B cell (primary cell): ENCODE measurements at regions not wholly inside any gene's neighbourhood (a gene's known extent, or its start where the extent isn't known, plus 50 kb on each side); places are given as distances from the start of the nearest gene placed in this dataset.

Source experiments
- ATAC-seq: fragments of 200-7000 bp; cut with Tn5 transposase; one replicate; pipeline ENCODE4 v1.10.0; 2021; ENCODE audit warnings: low read depth, mild to moderate bottlenecking, moderate number of reproducible peaks, moderate library complexity
- CTCF ChIA-PET: fragments of 350-600 bp; sonication (Branson Sonifier 250); formaldehyde crosslinking; loops from one replicate; lab custom pipeline; 2021; ENCODE audit warnings: antibody characterized with exemption, inconsistent platforms; lab: Charles Lee
- POLR2A ChIA-PET: fragments of 350-600 bp; sonication (Branson Sonifier 250); formaldehyde crosslinking; loops from one replicate; lab custom pipeline; 2021; ENCODE audit warnings: antibody characterized with exemption; lab: Charles Lee
- DNase-seq: peaks from one replicate; pipeline ENCODE4 v3.0.0; 2013
- H2AFZ ChIP-seq: 2 replicates; pipeline ENCODE4 v1.6.1; 2012; ENCODE audit warnings: mild to moderate bottlenecking, low read depth, low read length; ENCODE audit not compliant: insufficient read depth, poor library complexity, severe bottlenecking
- H3K27ac ChIP-seq, 2 donors: 1 replicate in 1 of 2; 2 replicates in 1 of 2; pipeline ENCODE4 v1.5.1; 2012 to 2013; ENCODE audit warnings: low read length in 2 of 2, mild to moderate bottlenecking in 2 of 2, moderate library complexity in 1 of 2
- H3K27me3 ChIP-seq, 4 experiments: fragments of 200-600 bp in 1 of 4; sonication (generic) in 1 of 4; replicated peaks in 1 of 4; 1 replicate in 2 of 4; 2 replicates in 2 of 4; pipeline versions ENCODE4 v1.6.1 to v1.7.0; 2013 to 2016; ENCODE audit warnings: low read length in 3 of 4, mild to moderate bottlenecking in 2 of 4, mixed read lengths in 1 of 4, moderate library complexity in 1 of 4; ENCODE audit not compliant: insufficient read depth in 4 of 4, control insufficient read depth in 3 of 4; ENCODE audit errors: control extremely low read depth in 1 of 4
- H3K36me3 ChIP-seq, 2 experiments: replicated peaks in 1 of 2; 1 replicate in 1 of 2; 2 replicates in 1 of 2; pipeline versions ENCODE4 v1.6.1 to v1.7.1; 2013; ENCODE audit warnings: low read length in 1 of 2; ENCODE audit not compliant: insufficient read depth in 2 of 2, control insufficient read depth in 1 of 2; ENCODE audit errors: control extremely low read depth in 1 of 2, extremely low read depth in 1 of 2
- H3K4me1 ChIP-seq, 2 donors: fragments of 200-600 bp in 1 of 2; sonication (generic) in 1 of 2; 1 replicate in 1 of 2; 2 replicates in 1 of 2; pipeline versions ENCODE4 v1.5.1 to v1.6.1; 2013 to 2017; ENCODE audit warnings: low read length in 2 of 2; ENCODE audit not compliant: control insufficient read depth in 2 of 2, insufficient read depth in 2 of 2
- H3K4me2 ChIP-seq: replicated peaks from 2 replicates; pipeline ENCODE3; 2012; ENCODE audit warnings: mild to moderate bottlenecking, low read depth, low read length; ENCODE audit not compliant: poor library complexity, severe bottlenecking
- H3K4me3 ChIP-seq, 5 experiments: fragments of 200-600 bp in 1 of 5; sonication (generic) in 1 of 5; 1 replicate in 3 of 5; 2 replicates in 2 of 5; pipeline versions ENCODE4 v1.5.1 to v1.7.0; 2011 to 2016; ENCODE audit warnings: low read length in 4 of 5, mild to moderate bottlenecking in 4 of 5, low read depth in 2 of 5, control low read depth in 1 of 5, moderate library complexity in 1 of 5; ENCODE audit not compliant: insufficient read depth in 1 of 5; ENCODE audit errors: control extremely low read depth in 1 of 5, extremely low read depth in 1 of 5
- H3K79me2 ChIP-seq: fragments of 200-600 bp; sonication (generic); one replicate; pipeline ENCODE4 v1.6.0; 2016; ENCODE audit warnings: low read length; ENCODE audit not compliant: control insufficient read depth, insufficient read depth
- H3K9ac ChIP-seq: fragments of 200-600 bp; sonication (generic); 2 replicates; pipeline ENCODE4 v1.6.1; 2017; ENCODE audit warnings: mild to moderate bottlenecking, low read length, moderate library complexity
- H3K9me3 ChIP-seq, 3 donors: one replicate each; pipeline versions ENCODE4 v1.6.1 to v1.7.1; 2013; ENCODE audit warnings: low read length in 2 of 3; ENCODE audit not compliant: control insufficient read depth in 2 of 3, insufficient read depth in 1 of 3; ENCODE audit errors: control extremely low read depth in 1 of 3
- H4K20me1 ChIP-seq: 2 replicates; pipeline ENCODE4 v1.6.0; 2012; ENCODE audit warnings: mild to moderate bottlenecking, low read length; ENCODE audit not compliant: insufficient read depth, control insufficient read depth, poor library complexity, severe bottlenecking
- H3K27ac Mint-ChIP-seq: one replicate; pipeline ENCODE4 v1.8.0; 2021; ENCODE audit warnings: mixed read lengths
- H3K27me3 Mint-ChIP-seq: one replicate; pipeline ENCODE4 v1.8.0; 2021; ENCODE audit warnings: mixed read lengths
- H3K4me1 Mint-ChIP-seq: one replicate; pipeline ENCODE4 v1.8.0; 2021; ENCODE audit warnings: mixed read lengths
- H3K4me3 Mint-ChIP-seq: one replicate; pipeline ENCODE4 v1.8.0; 2021; ENCODE audit warnings: mixed read lengths
- H3K9me3 Mint-ChIP-seq: one replicate; pipeline ENCODE4 v1.8.0; 2022; ENCODE audit warnings: mixed read lengths; ENCODE audit not compliant: insufficient read depth
- CTCF ChIP-seq: fragments of 200-600 bp; IDR thresholded peaks from one replicate; pipeline ENCODE4 v1.8.0; 2022; ENCODE audit warnings: antibody characterized with exemption, mild to moderate bottlenecking
- EZH2 ChIP-seq: IDR thresholded peaks from 2 replicates; pipeline ENCODE4 v1.6.1; 2012; ENCODE audit warnings: borderline replicate concordance, low read depth, mild to moderate bottlenecking, moderate library complexity, low read length; ENCODE audit not compliant: insufficient read depth, poor library complexity, severe bottlenecking
- WGBS: methylation state at CpG from one replicate; pipeline ENCODE4 v1.1.5; 2013; ENCODE audit warnings: missing lambda C conversion rate; ENCODE audit not compliant: insufficient coverage; 5-methylcytosine and 5-hydroxymethylcytosine counted together
- intact Hi-C: fragments of 100-400 bp; cut with micrococcal nuclease; formaldehyde crosslinking; loops from one replicate; pipeline ENCODE4 v1.10.0; 2022

GRCh38 chr2:228658998-228659397, 477.5 kb upstream of the SPHKAP start:
- ChIA-PET POLR2A (no interaction called here), CTCF (no interaction called here)
- Histone ChIP-seq H3K9me3 (no peaks in the 10 kb centered on the region), H3K27me3 (no peaks in the 10 kb centered on the region), H3K79me2 (no peaks in the 10 kb centered on the region), H3K27ac (no peak overlapping the region), H2AFZ (no peak overlapping the region), H4K20me1 (no peaks in the 10 kb centered on the region), H3K4me1 (no peaks in the 10 kb centered on the region), H3K36me3 (no peaks in the 10 kb centered on the region), H3K4me2 (no peak overlapping the region), H3K9ac (no peak overlapping the region), H3K4me3 (no peak overlapping the region)
- peaks cover 2% of the 10 kb centered on the region for H3K9me3 Mint-ChIP-seq
- H3K27me3 Mint-ChIP-seq: no peaks in the 10 kb centered on the region
- TF ChIP-seq EZH2 (no peak), CTCF (no peak)
- H3K27ac Mint-ChIP-seq: no peak overlapping the region
- no peak overlapping the region for H3K4me3 Mint-ChIP-seq
- H3K4me1 Mint-ChIP-seq: no peaks in the 10 kb centered on the region
- no peak for DNase-seq
- no peak for ATAC-seq
- intact Hi-C loops: no loop called here
- no CpG with 5 or more reads among the region's 5 CpGs for WGBS

- Histone ChIP-seq H3K79me2 (no peaks in the 10 kb centered on the region), H3K27me3 (no peaks in the 10 kb centered on the region), H3K27ac (no peak overlapping the region), H3K36me3 (no peaks in the 10 kb centered on the region), H3K9me3 (no peaks in the 10 kb centered on the region), H2AFZ (no peak overlapping the region), H4K20me1 (no peaks in the 10 kb centered on the region), H3K4me3 (no peak overlapping the region), H3K4me1 (no peaks in the 10 kb centered on the region), H3K4me2 (no peak overlapping the region), H3K9ac (no peak overlapping the region)
- intact Hi-C loops: no loop called here
- ChIA-PET CTCF (no interaction called here), POLR2A (no interaction called here)
- no CpG with 5 or more reads among the region's 6 CpGs for WGBS
- H3K9me3 Mint-ChIP-seq: peaks cover 2% of the 10 kb centered on the region
- no peaks in the 10 kb centered on the region for H3K27me3 Mint-ChIP-seq
- ATAC-seq (no peak), DNase-seq (no peak)
- H3K27ac Mint-ChIP-seq: no peak overlapping the region
- TF ChIP-seq CTCF (no peak), EZH2 (no peak)
- no peak overlapping the region for H3K4me3 Mint-ChIP-seq
- H3K4me1 Mint-ChIP-seq: no peaks in the 10 kb centered on the region
Observed at GRCh38 chr2:228657807-228658402, 476.4 kb upstream of the SPHKAP start.
